Uterus (tissue), 3 donors: ENCODE measurements at regions not wholly inside any gene's neighbourhood (a gene's known extent, or its start where the extent isn't known, plus 50 kb on each side); places are given as distances from the start of the nearest gene placed in this dataset.

Experiments
- DNase-seq, 2 donors: peaks; one replicate each; pipeline ENCODE4 v3.0.0-alpha.2; 2019 to 2020
- H3K27ac ChIP-seq, 2 donors: fragments of 200-600 bp; sonication (generic); 1 replicate in 1 of 2; 2 replicates in 1 of 2; pipeline ENCODE4 v1.5.1; 2016 to 2018
- H3K27me3 ChIP-seq, 2 donors: fragments of 200-600 bp; sonication (generic); one replicate each; pipeline ENCODE4 v1.5.1; 2018 to 2019; ENCODE audit warnings: control low read depth in 1 of 2
- H3K36me3 ChIP-seq, 2 donors: fragments of 200-600 bp; sonication (generic); one replicate each; pipeline ENCODE4 v1.5.1; 2019; ENCODE audit warnings: control low read depth in 1 of 2
- H3K4me1 ChIP-seq, 2 donors: fragments of 200-600 bp; sonication (generic); one replicate each; pipeline ENCODE4 v1.5.1; 2018 to 2019; ENCODE audit warnings: control low read depth in 1 of 2
- H3K4me3 ChIP-seq, 2 donors: fragments of 200-600 bp; sonication (generic); 1 replicate in 1 of 2; 2 replicates in 1 of 2; pipeline ENCODE4 v1.5.1; 2018 to 2019; ENCODE audit warnings: mild to moderate bottlenecking in 1 of 2
- H3K9me3 ChIP-seq, 2 donors: fragments of 200-600 bp; sonication (generic); one replicate each; pipeline ENCODE4 v1.5.1; 2019; ENCODE audit warnings: control low read depth in 1 of 2
- CTCF ChIP-seq, 4 experiments: fragments of 200-600 bp in 2 of 4; fragments of 450-650 bp in 2 of 4; sonication (generic) in 2 of 4; IDR thresholded peaks; one replicate each; pipeline ENCODE4 v1.5.1; 2016 to 2019; ENCODE audit warnings: antibody characterized with exemption in 4 of 4, mild to moderate bottlenecking in 2 of 4, moderate library complexity in 1 of 4
- POLR2A ChIP-seq, 2 donors: fragments of 450-650 bp; IDR thresholded peaks; one replicate each; pipeline ENCODE4 v1.6.1; 2016; ENCODE audit warnings: antibody characterized with exemption in 2 of 2, mild to moderate bottlenecking in 1 of 2, moderate library complexity in 1 of 2
- intact Hi-C: fragments of 100-400 bp; cut with DNase I; formaldehyde crosslinking; loops from one replicate; pipeline ENCODE4 v1.15.1; 2023; ENCODE audit warnings: low total_unique reads
- donor health status: DM: yes; HTN: yes; CAD: no.

GRCh38 chr14:98249057-98249456, 1022.9 kb downstream of the BCL11B start:
- TF ChIP-seq CTCF (IDR thresholded peaks at IDR 0.05) (no peak), POLR2A (IDR thresholded peaks at IDR 0.05) (no peak)
- H3K4me3 ChIP-seq = no peak overlapping the region
- no peaks in the 10 kb centered on the region for H3K4me1 ChIP-seq
- no peaks in the 10 kb centered on the region for H3K36me3 ChIP-seq
- no peak for DNase-seq
- intact Hi-C loops = no loop called here
- no peaks in the 10 kb centered on the region for H3K27me3 ChIP-seq
- no peaks in the 10 kb centered on the region for H3K9me3 ChIP-seq
- no peak overlapping the region for H3K27ac ChIP-seq

GRCh38 chr14:98249476-98249875, 1022.5 kb downstream of the BCL11B start:
- intact Hi-C loops = no loop called here
- DNase-seq = no peak
- Histone ChIP-seq H3K4me3 (no peak overlapping the region), H3K27ac (no peak overlapping the region), H3K36me3 (no peaks in the 10 kb centered on the region), H3K9me3 (no peaks in the 10 kb centered on the region), H3K4me1 (no peaks in the 10 kb centered on the region), H3K27me3 (no peaks in the 10 kb centered on the region)
- TF ChIP-seq CTCF (IDR thresholded peaks at IDR 0.05) = no peak
- TF ChIP-seq POLR2A (IDR thresholded peaks at IDR 0.05) = no peak

- Histone ChIP-seq H3K36me3 (no peaks in the 10 kb centered on the region), H3K9me3 (no peaks in the 10 kb centered on the region), H3K27me3 (no peaks in the 10 kb centered on the region), H3K4me3 (no peak overlapping the region), H3K4me1 (no peaks in the 10 kb centered on the region), H3K27ac (no peak overlapping the region)
- TF ChIP-seq CTCF (IDR thresholded peaks at IDR 0.05) (no peak), POLR2A (IDR thresholded peaks at IDR 0.05) (no peak)
- DNase-seq = no peak
- intact Hi-C loops = no loop called here
These were observed 1019.2 kb downstream of the BCL11B start for GRCh38 chr14:98252820-98253219.

- no peaks in the 10 kb centered on the region for H3K27me3 ChIP-seq
- no peaks in the 10 kb centered on the region for H3K9me3 ChIP-seq
- H3K27ac ChIP-seq = no peak overlapping the region
- intact Hi-C loops = no loop called here
- no peaks in the 10 kb centered on the region for H3K36me3 ChIP-seq
- TF ChIP-seq CTCF (IDR thresholded peaks at IDR 0.05) (no peak), POLR2A (IDR thresholded peaks at IDR 0.05) (no peak)
- no peak for DNase-seq
- H3K4me1 ChIP-seq = no peaks in the 10 kb centered on the region
- no peak overlapping the region for H3K4me3 ChIP-seq
These were observed 1012.1 kb downstream of the BCL11B start for GRCh38 chr14:98259881-98260280.

- TF ChIP-seq CTCF (IDR thresholded peaks at IDR 0.05) (no peak), POLR2A (IDR thresholded peaks at IDR 0.05) (no peak)
- H3K27ac ChIP-seq = no peak overlapping the region
- H3K4me1 ChIP-seq = no peaks in the 10 kb centered on the region
- H3K27me3 ChIP-seq = no peaks in the 10 kb centered on the region
- no peaks in the 10 kb centered on the region for H3K9me3 ChIP-seq
- no peaks in the 10 kb centered on the region for H3K36me3 ChIP-seq
- no peak for DNase-seq
- intact Hi-C loops = no loop called here
- H3K4me3 ChIP-seq = no peak overlapping the region
These were observed 1009.4 kb downstream of the BCL11B start for GRCh38 chr14:98262566-98262965.
